Kidney epithelial cell (primary cell): ENCODE measurements at regions not wholly inside any gene's neighbourhood (a gene's known extent, or its start where the extent isn't known, plus 50 kb on each side); places are given as distances from the start of the nearest gene placed in this dataset.

ENCODE experiments used
- DNase-seq: peaks from one replicate; pipeline ENCODE4 v3.0.0-alpha.2; 2010; ENCODE audit warnings: low read depth
- H3K27me3 ChIP-seq: 2 replicates; pipeline ENCODE4 v1.6.0; 2011; ENCODE audit warnings: low read length; ENCODE audit not compliant: control insufficient read depth, insufficient read depth
- H3K36me3 ChIP-seq: 2 replicates; pipeline ENCODE4 v1.5.1; 2011; ENCODE audit warnings: low read length; ENCODE audit not compliant: control insufficient read depth, insufficient read depth
- H3K4me3 ChIP-seq: 2 replicates; pipeline ENCODE4 v1.5.1; 2011; ENCODE audit warnings: low read depth, mild to moderate bottlenecking, control low read depth, low read length
- TF ChIP-seq, protein P1 (sequence below): IDR thresholded peaks from 2 replicates; pipeline ENCODE4 v1.5.1; 2011; ENCODE audit warnings: mild to moderate bottlenecking, moderate library complexity, low read length, control low read depth, inconsistent platforms; ENCODE audit not compliant: insufficient read depth, poor library complexity, severe bottlenecking

DNA sequence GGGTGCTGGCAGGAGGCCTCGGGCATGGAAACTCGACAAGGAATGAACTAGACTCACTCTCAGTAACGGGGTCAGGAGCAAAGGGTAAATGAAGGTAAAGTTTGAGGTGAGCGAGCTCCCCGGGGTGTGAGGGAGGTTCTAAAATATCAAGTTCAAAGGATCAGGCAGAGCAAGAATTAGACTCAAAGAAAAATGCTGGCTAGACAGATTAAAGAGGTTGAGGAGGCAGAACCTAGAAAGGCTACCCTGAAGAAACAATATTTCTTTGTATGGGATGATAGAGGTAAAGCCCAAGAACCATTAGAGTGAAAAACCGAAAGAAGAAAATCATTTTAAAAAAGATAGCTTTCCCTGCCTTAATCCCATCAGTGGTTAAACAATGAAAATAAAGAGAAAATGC is 386.7 kb upstream of the MEF2C start:
- TF ChIP-seq, protein P1, sequence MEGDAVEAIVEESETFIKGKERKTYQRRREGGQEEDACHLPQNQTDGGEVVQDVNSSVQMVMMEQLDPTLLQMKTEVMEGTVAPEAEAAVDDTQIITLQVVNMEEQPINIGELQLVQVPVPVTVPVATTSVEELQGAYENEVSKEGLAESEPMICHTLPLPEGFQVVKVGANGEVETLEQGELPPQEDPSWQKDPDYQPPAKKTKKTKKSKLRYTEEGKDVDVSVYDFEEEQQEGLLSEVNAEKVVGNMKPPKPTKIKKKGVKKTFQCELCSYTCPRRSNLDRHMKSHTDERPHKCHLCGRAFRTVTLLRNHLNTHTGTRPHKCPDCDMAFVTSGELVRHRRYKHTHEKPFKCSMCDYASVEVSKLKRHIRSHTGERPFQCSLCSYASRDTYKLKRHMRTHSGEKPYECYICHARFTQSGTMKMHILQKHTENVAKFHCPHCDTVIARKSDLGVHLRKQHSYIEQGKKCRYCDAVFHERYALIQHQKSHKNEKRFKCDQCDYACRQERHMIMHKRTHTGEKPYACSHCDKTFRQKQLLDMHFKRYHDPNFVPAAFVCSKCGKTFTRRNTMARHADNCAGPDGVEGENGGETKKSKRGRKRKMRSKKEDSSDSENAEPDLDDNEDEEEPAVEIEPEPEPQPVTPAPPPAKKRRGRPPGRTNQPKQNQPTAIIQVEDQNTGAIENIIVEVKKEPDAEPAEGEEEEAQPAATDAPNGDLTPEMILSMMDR, result no peak
- Histone ChIP-seq H3K36me3 (no peaks in the 10 kb centered on the region), H3K4me3 (no peak overlapping the region), H3K27me3 (no peaks in the 10 kb centered on the region)
- DNase-seq, result no peak

DNA sequence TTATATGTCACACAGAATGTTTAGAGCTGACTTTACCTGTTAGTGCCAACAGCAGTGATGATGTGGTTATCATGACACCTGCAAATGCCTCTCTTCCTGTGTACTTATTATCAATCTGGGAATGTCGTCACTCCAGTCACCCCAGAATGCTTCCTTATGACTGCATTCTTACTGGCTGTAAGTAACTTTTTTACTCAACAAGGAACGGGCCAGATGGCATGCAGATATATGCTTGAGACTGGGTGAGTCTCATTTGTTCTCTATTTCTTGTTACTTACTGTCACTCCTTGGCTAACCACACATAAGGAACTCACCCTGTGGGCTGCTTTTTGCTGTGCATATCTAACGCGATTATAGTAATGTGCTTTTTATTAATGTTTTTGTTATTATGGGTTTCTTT is 385.5 kb upstream of the MEF2C start:
- no peak for DNase-seq
- Histone ChIP-seq H3K36me3 (no peaks in the 10 kb centered on the region), H3K4me3 (no peak overlapping the region), H3K27me3 (no peaks in the 10 kb centered on the region)
- TF ChIP-seq, protein P1, result no peak

DNA sequence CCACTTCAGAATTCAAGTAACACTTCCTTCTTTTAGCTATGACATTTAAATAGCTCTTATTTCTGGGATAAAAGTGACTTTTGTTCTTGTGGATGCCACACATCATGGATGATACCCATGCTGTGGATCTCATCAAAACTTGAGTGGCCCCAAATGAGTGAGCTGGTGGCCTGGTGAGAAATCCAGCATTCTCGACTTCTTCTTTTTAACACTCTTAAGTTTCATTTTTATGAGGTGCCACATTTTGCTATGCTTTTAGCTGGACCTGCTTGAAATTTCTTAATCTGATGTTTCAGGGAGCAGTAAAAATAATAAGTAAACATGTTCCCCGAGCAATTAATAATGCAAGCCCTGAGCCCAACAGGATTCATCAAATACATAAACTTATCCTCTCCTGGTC is 384.8 kb upstream of the MEF2C start:
- Histone ChIP-seq H3K36me3 (no peaks in the 10 kb centered on the region), H3K4me3 (no peak overlapping the region), H3K27me3 (no peaks in the 10 kb centered on the region)
- DNase-seq, result no peak
- TF ChIP-seq, protein P1, result no peak

DNA sequence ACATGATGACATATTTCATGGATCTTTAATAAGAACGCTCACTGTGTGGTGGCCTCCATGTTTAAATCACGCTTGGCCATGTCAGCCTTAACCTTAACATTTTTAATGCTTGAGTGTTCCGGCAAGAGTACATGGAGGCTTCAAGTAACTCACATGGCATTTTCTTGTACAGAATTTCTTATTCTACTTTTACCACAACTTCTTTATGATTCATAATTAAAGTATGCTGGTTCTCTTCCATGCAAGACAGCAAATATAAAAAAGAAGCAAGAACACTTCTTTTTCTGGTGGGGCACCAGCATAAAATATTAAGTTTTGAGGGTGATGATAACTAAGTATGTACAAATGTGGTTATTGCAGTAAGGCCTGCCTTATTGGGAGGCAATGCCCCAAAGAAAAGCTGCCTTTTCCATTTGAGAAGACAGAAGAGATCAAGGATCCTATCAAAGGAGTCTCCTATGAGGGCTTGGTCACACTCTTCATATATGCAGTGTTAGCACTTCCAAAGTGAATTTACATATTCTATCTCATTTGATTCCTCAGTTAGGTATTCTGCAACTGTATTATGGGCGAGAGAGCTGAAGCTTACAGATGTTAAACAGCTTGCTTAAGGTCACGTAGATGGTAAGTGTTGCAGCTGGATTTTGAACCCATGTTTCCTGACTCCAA is 382.7 kb upstream of the MEF2C start:
- Histone ChIP-seq H3K4me3 (no peak overlapping the region), H3K27me3 (no peaks in the 10 kb centered on the region), H3K36me3 (no peaks in the 10 kb centered on the region)
- peak; percentile 12 for DNase-seq
- TF ChIP-seq, protein P1, result no peak

DNA sequence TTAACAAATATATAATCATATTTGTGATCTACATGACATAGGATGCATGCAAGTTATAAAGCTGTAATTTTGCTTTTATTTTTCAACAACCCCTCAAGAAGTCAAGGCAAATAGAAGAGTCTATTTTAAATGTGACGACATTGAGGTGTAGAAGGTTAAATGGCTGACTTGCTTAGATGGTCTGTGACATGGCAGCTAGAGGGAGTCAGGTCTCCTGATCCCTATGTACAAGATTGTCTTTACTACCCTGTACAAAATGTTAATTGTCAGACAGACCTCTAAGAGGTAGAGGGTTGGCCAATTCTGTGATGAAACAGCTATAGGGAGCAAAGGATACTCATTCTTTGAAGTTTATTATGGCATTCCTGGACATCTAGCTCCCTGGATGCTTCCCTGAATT is 380.9 kb upstream of the MEF2C start:
- Histone ChIP-seq H3K36me3 (no peaks in the 10 kb centered on the region), H3K27me3 (no peaks in the 10 kb centered on the region), H3K4me3 (no peak overlapping the region)
- TF ChIP-seq, protein P1, result no peak
- no peak for DNase-seq

DNA sequence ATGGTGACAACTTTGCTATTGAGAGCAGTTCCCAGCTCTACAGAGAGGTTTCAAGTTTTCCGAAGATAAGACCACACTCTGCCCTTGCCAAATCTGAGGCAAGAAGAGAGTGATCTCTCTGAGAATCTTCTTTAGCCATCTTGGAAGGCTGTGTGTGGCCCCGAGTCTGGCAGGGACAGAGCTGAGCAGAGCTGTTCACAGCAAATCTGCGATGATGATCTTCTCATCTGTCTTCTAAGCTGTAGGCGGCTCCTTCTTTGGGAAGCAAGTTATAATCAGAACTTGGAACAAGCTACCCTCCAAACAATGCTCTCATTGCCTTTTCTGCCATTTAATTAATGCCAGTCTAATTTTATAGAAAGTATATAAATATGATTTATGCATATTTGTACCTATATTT is 379.0 kb upstream of the MEF2C start:
- no peaks in the 10 kb centered on the region for H3K27me3 ChIP-seq
- no peaks in the 10 kb centered on the region for H3K36me3 ChIP-seq
- no peak overlapping the region for H3K4me3 ChIP-seq
- TF ChIP-seq, protein P1, result no peak
- no peak for DNase-seq
